GM21723 (cell line): ENCODE measurements at regions not wholly inside any gene's neighbourhood (a gene's known extent, or its start where the extent isn't known, plus 50 kb on each side); places are given as distances from the start of the nearest gene placed in this dataset.
"Not testable (repeated sequence)": the region's sequence is repeated elsewhere in the genome, so short reads cannot be mapped to it uniquely, and the experiment has no call there.

Experiments used
- ATAC-seq: cut with Tn5 transposase; IDR thresholded peaks from one replicate; pipeline ENCODE4 v1.9.1; 2021; ENCODE audit warnings: mild to moderate bottlenecking, moderate library complexity; ENCODE audit not compliant: unreplicated experiment

DNA sequence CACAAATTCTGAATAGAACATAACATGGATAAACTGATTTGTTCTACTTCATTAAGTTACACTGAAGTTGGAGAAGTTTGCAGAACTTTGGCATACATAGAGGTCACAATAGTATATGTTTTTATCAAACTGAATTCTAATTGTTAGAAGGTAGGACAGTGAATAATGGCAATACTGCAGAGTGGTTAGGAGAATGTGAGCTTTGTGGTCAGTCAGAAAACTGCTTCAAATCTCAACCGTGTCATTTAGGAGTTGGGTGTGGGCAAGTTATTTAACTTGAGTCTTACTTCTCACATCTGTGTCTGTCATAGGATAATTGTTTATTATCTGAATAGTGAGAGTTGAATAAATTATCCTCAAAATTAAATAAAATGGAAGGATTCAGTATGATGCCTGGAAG lies 374.6 kb upstream of the SYT1 start:
- ATAC-seq: no peak

DNA sequence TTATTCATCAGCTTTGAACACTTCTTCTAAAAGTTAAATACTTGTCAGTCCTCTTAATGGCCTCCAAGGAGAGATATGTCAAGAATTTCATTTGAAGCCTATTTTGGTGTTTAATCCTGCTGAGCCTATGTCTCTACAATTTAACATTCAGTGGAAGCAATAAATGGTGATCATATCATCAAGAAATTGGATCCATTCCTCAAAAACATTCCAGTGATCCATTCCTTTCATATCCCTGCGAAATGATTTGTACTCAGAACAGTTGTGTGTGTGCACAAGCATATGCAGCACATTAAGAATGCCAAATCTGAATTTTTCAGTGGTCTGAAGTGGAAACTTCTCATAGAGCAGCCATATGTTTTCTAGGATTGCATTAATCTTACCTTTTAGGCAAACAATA lies 373.7 kb upstream of the SYT1 start:
- no peak for ATAC-seq

DNA sequence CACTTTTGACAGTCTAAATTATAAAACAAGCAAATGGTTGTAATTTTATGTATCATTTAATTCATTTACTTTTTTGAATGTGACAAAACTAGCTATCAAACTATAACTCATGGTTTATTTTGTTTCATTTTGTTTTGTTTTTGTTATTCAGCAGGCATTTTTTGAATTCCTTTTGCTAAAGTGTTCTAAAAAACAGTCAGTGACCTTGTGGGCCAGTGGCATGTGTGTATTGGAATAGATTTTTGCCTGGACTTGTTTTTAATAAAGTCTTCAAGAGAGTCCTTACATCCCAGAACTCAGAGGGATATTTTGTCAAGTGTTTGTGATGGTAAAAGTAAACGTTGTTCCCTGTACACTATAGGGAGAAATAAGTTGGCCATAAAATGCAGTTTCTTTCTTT lies 369.7 kb upstream of the SYT1 start:
- ATAC-seq: no peak

- no peak for ATAC-seq
Observed at GRCh38 chr12:78501825-78502224, 362.7 kb upstream of the SYT1 start.

GRCh38 chr12:78519422-78519821 lies 345.2 kb upstream of the SYT1 start:
- ATAC-seq: no peak

DNA sequence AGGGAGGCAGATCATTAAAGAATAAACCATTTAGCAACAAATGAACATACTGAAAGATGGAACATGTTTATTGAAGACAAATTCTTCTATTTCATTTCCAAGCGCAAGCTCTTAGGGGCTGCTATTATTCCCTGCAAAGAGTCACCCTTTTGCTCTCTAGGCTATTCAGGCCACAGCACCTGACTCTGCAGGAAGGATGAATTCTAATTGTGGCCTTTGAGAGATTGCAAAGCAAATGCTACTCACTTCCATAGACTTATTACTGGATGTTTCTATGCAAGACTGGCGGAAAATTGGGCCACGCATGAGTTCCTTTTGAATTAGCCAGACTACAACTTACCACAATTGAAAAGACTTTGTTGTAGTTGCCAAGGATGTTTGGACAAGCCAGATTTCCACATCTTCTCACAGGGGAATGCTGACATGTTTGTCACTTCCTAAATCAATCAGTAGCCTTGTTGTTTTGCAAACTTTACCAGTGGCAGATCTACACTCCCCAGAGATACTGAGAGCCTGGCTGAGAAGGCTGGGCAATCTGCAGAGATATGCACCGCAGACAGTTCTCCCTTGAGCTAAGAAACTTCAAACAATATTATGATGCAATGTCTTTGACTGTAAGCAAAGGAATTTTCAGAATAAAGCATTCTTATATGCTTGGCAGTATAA lies 334.3 kb upstream of the SYT1 start:
- no peak for ATAC-seq

DNA sequence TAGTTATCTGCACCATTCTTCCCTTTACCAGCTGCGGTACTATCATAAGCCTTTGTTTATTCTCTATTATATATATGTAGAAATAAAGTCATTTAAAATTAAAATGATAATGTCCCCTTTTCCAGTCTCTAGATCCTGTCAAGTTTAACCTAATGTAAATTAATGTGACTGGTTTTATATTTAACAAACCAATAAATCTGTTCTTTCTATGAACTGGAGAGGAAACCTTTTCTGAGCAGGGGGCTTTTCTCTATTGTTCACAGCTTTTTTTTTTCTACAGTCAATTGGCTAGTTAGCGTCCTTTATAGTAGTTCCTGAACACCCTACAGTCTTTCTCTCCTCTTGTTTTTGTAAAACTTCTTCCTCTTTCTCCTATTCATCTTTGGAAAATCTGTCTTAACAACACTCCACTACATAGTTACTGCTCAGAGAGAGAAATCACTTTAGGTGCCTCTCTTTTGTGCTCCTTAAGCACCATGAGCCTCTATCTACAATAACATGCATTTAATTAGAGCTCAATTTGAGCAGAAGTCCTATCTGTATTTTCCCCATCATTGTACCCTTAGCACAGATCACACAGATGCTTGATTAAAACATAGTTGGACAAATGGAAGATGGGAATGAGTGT lies 332.6 kb upstream of the SYT1 start:
- no peak for ATAC-seq

GRCh38 chr12:78534311-78534710 lies 330.3 kb upstream of the SYT1 start:
- ATAC-seq: no peak

DNA sequence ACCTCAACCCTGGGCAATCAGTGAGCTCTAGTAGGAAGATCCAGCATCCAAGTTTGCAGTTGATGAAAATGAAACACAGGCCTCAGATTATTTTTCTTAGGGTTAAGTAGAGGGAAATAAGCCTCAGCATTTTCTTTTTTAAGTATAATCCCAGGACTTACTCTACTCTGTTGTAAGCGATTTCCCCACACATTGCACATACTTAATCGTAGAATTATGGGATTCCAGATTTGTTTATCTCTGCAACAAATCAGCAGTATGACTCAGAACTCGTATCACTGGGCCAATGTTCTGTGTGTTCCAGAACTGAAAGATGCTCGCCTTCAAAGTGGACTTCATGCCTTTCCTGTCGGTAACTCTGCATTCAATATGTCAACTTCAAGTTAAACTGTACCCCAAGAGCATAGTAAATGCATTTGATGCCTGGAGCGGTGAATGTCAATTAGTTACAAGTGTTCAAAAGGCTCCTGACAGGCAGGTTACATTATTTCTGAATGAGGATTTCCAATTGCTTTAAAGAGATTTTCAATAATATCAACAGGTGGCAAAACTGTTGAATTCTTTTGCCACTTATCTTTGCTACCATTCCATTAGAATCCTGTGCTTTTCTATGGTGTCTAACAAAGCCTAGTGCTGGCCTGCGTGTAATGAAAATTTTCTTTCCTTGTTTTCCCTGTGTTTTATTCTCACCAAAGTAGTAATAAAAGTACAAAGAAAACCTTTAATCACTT lies 323.8 kb upstream of the SYT1 start:
- no peak for ATAC-seq

- no peak for ATAC-seq
Observed at GRCh38 chr12:78550831-78551230, 313.7 kb upstream of the SYT1 start.

- ATAC-seq: no peak
Observed at GRCh38 chr12:78555802-78556201, 308.8 kb upstream of the SYT1 start.

GRCh38 chr12:78556651-78557050 lies 307.9 kb upstream of the SYT1 start:
- ATAC-seq: no peak

GRCh38 chr12:78559416-78559815 lies 305.2 kb upstream of the SYT1 start:
- ATAC-seq: no peak

DNA sequence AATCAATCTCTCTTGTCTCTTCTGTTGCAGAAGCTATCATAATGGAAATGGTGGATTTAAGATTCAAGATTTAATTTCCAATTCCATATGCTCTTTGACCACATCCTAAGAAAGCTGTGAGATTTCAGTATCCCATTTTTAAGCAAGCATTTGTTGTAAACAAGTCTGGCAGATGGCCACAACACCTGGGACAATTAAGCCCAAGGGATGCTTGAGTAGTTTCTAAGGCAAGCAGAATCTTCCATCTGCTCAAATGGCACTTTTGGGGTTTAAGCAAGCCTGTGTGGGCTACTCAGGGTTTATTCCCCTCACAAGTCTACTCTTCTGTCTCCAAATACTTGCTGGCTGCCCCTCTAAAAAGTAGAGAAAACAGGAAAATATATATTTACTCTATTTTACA lies 304.7 kb upstream of the SYT1 start:
- no peak for ATAC-seq

DNA sequence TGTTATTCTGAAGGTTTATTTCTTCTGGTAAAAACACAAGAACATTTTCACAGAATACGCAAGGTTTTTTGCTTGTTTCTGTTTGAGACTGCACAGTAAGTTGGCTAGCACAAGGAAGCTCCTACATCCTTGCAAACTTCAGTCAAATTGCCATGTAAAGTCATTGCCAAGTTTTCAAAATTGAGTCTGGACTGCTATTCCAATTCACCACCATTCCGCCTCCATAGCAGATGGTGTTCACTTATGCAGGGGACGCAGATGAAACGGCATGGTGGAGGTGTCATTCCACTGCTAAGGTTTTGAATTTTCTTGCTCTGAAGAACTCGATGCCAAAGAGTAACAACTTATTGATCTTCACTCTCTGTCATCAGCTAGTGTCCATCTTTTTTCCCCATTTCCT lies 303.9 kb upstream of the SYT1 start:
- no peak for ATAC-seq

- no peak for ATAC-seq
Observed at GRCh38 chr12:78562368-78563205, 302.0 kb upstream of the SYT1 start.

DNA sequence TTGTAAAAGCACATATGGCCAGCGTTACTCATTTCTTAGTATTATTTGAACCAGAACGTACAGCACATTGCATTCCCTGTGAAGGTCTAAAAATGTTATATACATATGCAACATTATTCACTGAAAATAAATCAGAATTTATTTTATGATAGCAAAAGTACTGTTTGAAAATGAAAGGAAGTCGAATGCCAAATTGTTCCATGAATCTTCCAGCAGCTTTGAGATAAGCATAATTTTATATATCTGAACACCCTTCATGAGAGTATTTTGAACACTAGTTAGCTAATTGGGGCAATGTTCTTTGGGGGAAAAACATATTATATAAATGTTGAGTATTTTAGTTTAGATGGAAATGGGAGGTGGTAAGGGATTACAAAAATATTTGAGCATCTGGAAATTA lies 300.7 kb upstream of the SYT1 start:
- ATAC-seq: no peak

DNA sequence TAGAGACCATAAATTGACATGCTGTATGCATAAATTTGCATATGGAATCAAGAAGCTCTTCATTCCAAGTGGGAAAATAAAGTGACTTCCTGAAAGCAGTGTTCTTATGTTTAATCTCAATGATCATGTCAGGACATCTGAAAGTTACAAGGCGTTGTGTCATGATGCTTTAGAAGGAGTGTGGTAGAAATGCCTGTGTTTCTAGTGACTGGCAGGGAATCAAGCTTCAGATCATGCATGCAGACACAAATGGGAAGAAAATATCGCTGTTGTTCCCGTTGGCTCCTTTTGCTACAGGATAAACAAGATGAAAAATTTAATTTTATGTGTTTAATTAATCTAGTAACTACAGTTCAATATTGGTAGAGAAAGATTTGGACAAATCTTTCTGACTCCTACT lies 298.1 kb upstream of the SYT1 start:
- no peak for ATAC-seq

- no peak for ATAC-seq
Observed at GRCh38 chr12:78568321-78569020, 296.1 kb upstream of the SYT1 start.

- no peak for ATAC-seq
Observed at GRCh38 chr12:78571953-78572352, 292.6 kb upstream of the SYT1 start.

DNA sequence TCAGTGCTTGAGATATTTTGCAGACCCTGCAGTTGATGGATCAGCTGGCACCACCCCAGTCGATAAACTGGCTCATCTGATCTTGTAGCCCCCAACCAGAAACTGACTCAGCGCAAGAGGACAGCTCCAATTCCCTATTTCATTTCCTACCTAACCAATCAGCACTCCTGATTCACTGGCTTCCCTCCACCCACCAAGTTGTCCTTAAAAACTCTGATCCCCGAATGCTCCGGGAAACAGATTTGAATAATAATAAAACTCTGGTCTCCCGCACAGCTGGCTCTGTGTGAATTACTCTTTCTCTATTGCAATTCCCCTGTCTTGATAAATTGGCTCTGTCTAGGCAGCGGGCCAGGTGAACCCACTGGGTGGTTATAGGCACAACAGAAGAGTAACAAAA lies 289.4 kb upstream of the SYT1 start:
- not testable (repeated sequence) for ATAC-seq
